ENCODE measurements at regions not wholly inside any gene's neighbourhood (a gene's known extent, or its start where the extent isn't known, plus 50 kb on each side); places are given as distances from the start of the nearest gene placed in this dataset.

GRCh38 chr4:58807843-58808615, 1697.8 kb upstream of the IGFBP7 start:
- no peak for FAIRE-seq
- H3K4me3 ChIP-seq = no peak overlapping the region
- SMC1A ChIA-PET (ENCODE audit: uncharacterized antibody, unreplicated experiment) = no interaction called here
- RAD21 ChIA-PET (ENCODE audit: unreplicated experiment) = no interaction called here
- H3K27ac ChIP-seq (ENCODE audit: control insufficient read depth, insufficient read depth) = no peak overlapping the region
- intact Hi-C loops (cut with micrococcal nuclease; ENCODE audit: unreplicated experiment) = no loop called here
- TF ChIP-seq ZBTB11 (CRISPR knock-in tag; IDR thresholded peaks at IDR 0.05) = no peak
- TF ChIP-seq EGR1 (IDR thresholded peaks at IDR 0.05; ENCODE audit: borderline replicate concordance in 1 of 2, low read depth in 2 of 2, low read length in 2 of 2) = no peak
- no peaks in the 10 kb centered on the region for H3K79me2 ChIP-seq (ENCODE audit: control insufficient read depth, insufficient read depth, low read length)
- BruUV-seq (replicated peaks) = no TSS peak
- H2AFZ ChIP-seq (ENCODE audit: control insufficient read depth, low read depth, low read length) = no peak overlapping the region
- H4K20me1 ChIP-seq (ENCODE audit: control insufficient read depth, insufficient read depth) = no peaks in the 10 kb centered on the region
- POLR2A ChIA-PET = no interaction called here
- CTCF ChIA-PET = no interaction called here
- H3K27me3 ChIP-seq (replicated peaks in 1 of 2; ENCODE audit: control insufficient read depth in 2 of 2, insufficient read depth in 2 of 2, low read length in 1 of 2) = no peaks in the 10 kb centered on the region
- WGBS (ENCODE audit: insufficient coverage, insufficient replicate concordance, low lambda C conversion rate, missing lambda C conversion rate) = 3% methylated on average over 2 of the region's 2 CpGs
- DNase-seq (ENCODE audit: low read depth, low spot score) = no peak
- in situ Hi-C loops (cut with MboI) = no loop called here
- H3K9ac ChIP-seq (ENCODE audit: control insufficient read depth, insufficient read depth, low read length) = no peak overlapping the region
- ATAC-seq = peak; percentile 77
- H3K36me3 ChIP-seq (ENCODE audit: control insufficient read depth in 2 of 2, insufficient read depth in 2 of 2, low read length in 1 of 2) = no peaks in the 10 kb centered on the region
- no peak overlapping the region for H3K4me2 ChIP-seq (ENCODE audit: control insufficient read depth, insufficient read depth)
- H3K4me1 ChIP-seq (ENCODE audit: control insufficient read depth, insufficient read depth, low read length) = no peaks in the 10 kb centered on the region
- H3K9me3 ChIP-seq (replicated peaks; ENCODE audit: control insufficient read depth, insufficient read depth, low read length) = no peaks in the 10 kb centered on the region

GRCh38 chr4:58776627-58777026, 1666.4 kb upstream of the IGFBP7 start:
- H3K4me1 ChIP-seq (ENCODE audit: control insufficient read depth, insufficient read depth, low read length) = no peaks in the 10 kb centered on the region
- ATAC-seq = no peak
- RAD21 ChIA-PET (ENCODE audit: unreplicated experiment) = no interaction called here
- no peak overlapping the region for H3K4me2 ChIP-seq (ENCODE audit: control insufficient read depth, insufficient read depth)
- H3K4me3 ChIP-seq = no peak overlapping the region
- no peaks in the 10 kb centered on the region for H3K79me2 ChIP-seq (ENCODE audit: control insufficient read depth, insufficient read depth, low read length)
- no peaks in the 10 kb centered on the region for H4K20me1 ChIP-seq (ENCODE audit: control insufficient read depth, insufficient read depth)
- H2AFZ ChIP-seq (ENCODE audit: control insufficient read depth, low read depth, low read length) = no peak overlapping the region
- no peak overlapping the region for H3K27ac ChIP-seq (ENCODE audit: control insufficient read depth, insufficient read depth)
- no peak for FAIRE-seq
- no TSS peak for BruUV-seq (replicated peaks)
- no peaks in the 10 kb centered on the region for H3K36me3 ChIP-seq (ENCODE audit: control insufficient read depth in 2 of 2, insufficient read depth in 2 of 2, low read length in 1 of 2)
- H3K9ac ChIP-seq (ENCODE audit: control insufficient read depth, insufficient read depth, low read length) = no peak overlapping the region
- SMC1A ChIA-PET (ENCODE audit: uncharacterized antibody, unreplicated experiment) = no interaction called here
- intact Hi-C loops (cut with micrococcal nuclease; ENCODE audit: unreplicated experiment) = no loop called here
- DNase-seq (ENCODE audit: low read depth, low spot score) = no peak
- WGBS (ENCODE audit: insufficient coverage, insufficient replicate concordance, low lambda C conversion rate, missing lambda C conversion rate) = 0% methylated on average over 1 of the region's 1 CpG
- CTCF ChIA-PET = no interaction called here
- no peaks in the 10 kb centered on the region for H3K9me3 ChIP-seq (replicated peaks; ENCODE audit: control insufficient read depth, insufficient read depth, low read length)
- TF ChIP-seq CHD1 (IDR thresholded peaks at IDR 0.05; ENCODE audit: low read depth, low read length) (no peak), KDM1A (IDR thresholded peaks at IDR 0.05; ENCODE audit: borderline replicate concordance) (no peak), GABPA (IDR thresholded peaks at IDR 0.05; ENCODE audit: low read depth) (no peak), POU2F2 (IDR thresholded peaks at IDR 0.05; ENCODE audit: borderline replicate concordance, low read depth, low read length) (no peak), RUNX3 (IDR thresholded peaks at IDR 0.05; ENCODE audit: low read length) (no peak), CBFB (IDR thresholded peaks at IDR 0.05; ENCODE audit: low read depth) (no peak), SIX5 (IDR thresholded peaks at IDR 0.05; ENCODE audit: low read depth, low read length, severe bottlenecking) (no peak), ATF3 (IDR thresholded peaks at IDR 0.05; ENCODE audit: borderline replicate concordance, extremely low read depth, low read depth, low read length) (no peak), USF1 (IDR thresholded peaks at IDR 0.05; ENCODE audit: borderline replicate concordance, extremely low read length, insufficient read depth, low read depth, low read length) (no peak)
- in situ Hi-C loops (cut with MboI) = no loop called here
- no peaks in the 10 kb centered on the region for H3K27me3 ChIP-seq (replicated peaks in 1 of 2; ENCODE audit: control insufficient read depth in 2 of 2, insufficient read depth in 2 of 2, low read length in 1 of 2)
- POLR2A ChIA-PET = no interaction called here

Data from GM12878 (cell line).